SK-N-SH treated with all-trans-retinoic acid at 6 μM for 48 hours (cell line): ENCODE measurements at regions not wholly inside any gene's neighbourhood (a gene's known extent, or its start where the extent isn't known, plus 50 kb on each side); places are given as distances from the start of the nearest gene placed in this dataset.

ENCODE experiments used
- ATAC-seq: fragments of 200-7000 bp; cut with Tn5 transposase; 3 replicates; pipeline ENCODE4 v1.9.1; 2020; ENCODE audit warnings: mild to moderate bottlenecking, moderate library complexity
- ARNTL ChIP-seq: fragments of 450-650 bp; formaldehyde crosslinking; IDR thresholded peaks from 2 replicates; pipeline ENCODE4 v1.5.0; 2020; ENCODE audit warnings: low read depth, mild to moderate bottlenecking, moderate library complexity, borderline replicate concordance
- BACH2 ChIP-seq: fragments of 250-450 bp; sonication (Bioruptor Pico); IDR thresholded peaks from 2 replicates; pipeline ENCODE4 v1.9.0; 2021; ENCODE audit warnings: mild to moderate bottlenecking, borderline replicate concordance
- CREB5 ChIP-seq: fragments of 250-450 bp; sonication (Bioruptor Pico); IDR thresholded peaks from 2 replicates; pipeline ENCODE4 v1.5.1; 2020; ENCODE audit warnings: low read depth, mild to moderate bottlenecking, moderate library complexity
- CSDC2 ChIP-seq: fragments of 250-450 bp; sonication (Bioruptor Pico); IDR thresholded peaks from 2 replicates; pipeline ENCODE4 v1.5.0; 2020; ENCODE audit warnings: mild to moderate bottlenecking, moderate library complexity
- CSRNP3 ChIP-seq: fragments of 250-450 bp; sonication (Bioruptor Pico); IDR thresholded peaks from 2 replicates; pipeline ENCODE4 v1.5.1; 2021; ENCODE audit warnings: mild to moderate bottlenecking, moderate library complexity
- ESRRG ChIP-seq: fragments of 250-450 bp; sonication (Bioruptor Pico); IDR thresholded peaks from 2 replicates; pipeline ENCODE4 v1.6.1; 2021; ENCODE audit warnings: mild to moderate bottlenecking
- GLIS3 ChIP-seq: fragments of 250-450 bp; sonication (Bioruptor Pico); IDR thresholded peaks from 2 replicates; pipeline ENCODE4 v1.5.0; 2020; ENCODE audit warnings: mild to moderate bottlenecking, moderate library complexity
- ISL1 ChIP-seq: fragments of 250-450 bp; sonication (Bioruptor Pico); IDR thresholded peaks from 2 replicates; pipeline ENCODE4 v2.1.2; 2022; ENCODE audit warnings: mild to moderate bottlenecking, moderate library complexity
- OSR1 ChIP-seq: fragments of 250-450 bp; sonication (Bioruptor Pico); IDR thresholded peaks from 2 replicates; pipeline ENCODE4 v1.8.0; 2022; ENCODE audit warnings: moderate library complexity, mild to moderate bottlenecking, inconsistent platforms
- PATZ1 ChIP-seq: fragments of 250-450 bp; sonication (Bioruptor Pico); IDR thresholded peaks from 2 replicates; pipeline ENCODE4 v1.8.0; 2020; ENCODE audit warnings: mild to moderate bottlenecking, moderate library complexity, borderline replicate concordance
- POU6F1 ChIP-seq: fragments of 250-450 bp; sonication (Bioruptor Pico); IDR thresholded peaks from 2 replicates; pipeline ENCODE4 v1.8.0; 2021; ENCODE audit warnings: low read depth, mild to moderate bottlenecking, moderate library complexity, borderline replicate concordance
- PPARA ChIP-seq: fragments of 250-450 bp; sonication (Bioruptor Pico); IDR thresholded peaks from 2 replicates; pipeline ENCODE4 v1.5.0; 2020; ENCODE audit warnings: mild to moderate bottlenecking, borderline replicate concordance
- RARB ChIP-seq: fragments of 250-450 bp; sonication (Bioruptor Pico); IDR thresholded peaks from 2 replicates; pipeline ENCODE4 v1.8.0; 2021; ENCODE audit warnings: mild to moderate bottlenecking, moderate library complexity
- SNAI2 ChIP-seq: fragments of 250-450 bp; sonication (Bioruptor Pico); IDR thresholded peaks from 2 replicates; pipeline ENCODE4 v1.5.0; 2020; ENCODE audit warnings: mild to moderate bottlenecking, moderate library complexity
- TCF4 ChIP-seq: fragments of 250-450 bp; sonication (Bioruptor Pico); IDR thresholded peaks from 2 replicates; pipeline ENCODE4 v1.8.0; 2021; ENCODE audit warnings: mild to moderate bottlenecking, moderate library complexity, borderline replicate concordance
- TSHZ2 ChIP-seq: fragments of 250-450 bp; sonication (Bioruptor Pico); IDR thresholded peaks from 2 replicates; pipeline ENCODE4 v1.5.0; 2020; ENCODE audit warnings: mild to moderate bottlenecking, moderate library complexity
- ZC3H10 ChIP-seq: fragments of 250-450 bp; sonication (Bioruptor Pico); IDR thresholded peaks from 2 replicates; pipeline ENCODE4 v1.5.1; 2021; ENCODE audit warnings: mild to moderate bottlenecking, moderate library complexity
- ZFP3 ChIP-seq: fragments of 250-450 bp; sonication (Bioruptor Pico); IDR thresholded peaks from 2 replicates; pipeline ENCODE4 v1.5.0; 2020; ENCODE audit warnings: mild to moderate bottlenecking, moderate library complexity
- ZFP30 ChIP-seq: fragments of 450-650 bp; formaldehyde crosslinking; IDR thresholded peaks from 2 replicates; pipeline ENCODE4 v1.5.0; 2022; ENCODE audit warnings: mild to moderate bottlenecking, moderate library complexity
- ZNF565 ChIP-seq: fragments of 450-650 bp; formaldehyde crosslinking; conservative IDR thresholded peaks from 2 replicates; pipeline ENCODE4 v1.5.0; 2020; ENCODE audit warnings: low read depth, mild to moderate bottlenecking, moderate library complexity
- ZNF70 ChIP-seq: fragments of 450-650 bp; formaldehyde crosslinking; IDR thresholded peaks from 2 replicates; pipeline ENCODE4 v1.5.0; 2020; ENCODE audit warnings: mild to moderate bottlenecking, moderate library complexity

GRCh38 chr3:176505878-176506621 is 691.2 kb downstream of the TBL1XR1 start:
- ATAC-seq = no peak
- TF ChIP-seq RARB (CRISPR knock-in tag) = no peak
- no peak for TF ChIP-seq ESRRG
- TF ChIP-seq SNAI2 (CRISPR knock-in tag) = no peak
- TF ChIP-seq PPARA (CRISPR knock-in tag) = no peak
- no peak for TF ChIP-seq ZNF565
- TF ChIP-seq GLIS3 (CRISPR knock-in tag) = no peak
- no peak for TF ChIP-seq BACH2 (CRISPR knock-in tag)
- TF ChIP-seq PATZ1 (CRISPR knock-in tag) = no peak
- no peak for TF ChIP-seq CSDC2
- TF ChIP-seq CSRNP3 (CRISPR knock-in tag) = no peak
- TF ChIP-seq POU6F1 (CRISPR knock-in tag) = no peak
- no peak for TF ChIP-seq ZFP3 (CRISPR knock-in tag)
- TF ChIP-seq, all 23 proteins: peak for 0

GRCh38 chr3:176491084-176491483 is 706.2 kb downstream of the TBL1XR1 start:
- TF ChIP-seq ISL1 (CRISPR knock-in tag) = no peak
- no peak for TF ChIP-seq OSR1 (CRISPR knock-in tag)
- no peak for TF ChIP-seq ZNF70
- no peak for TF ChIP-seq ZFP30 (CRISPR knock-in tag)
- no peak for TF ChIP-seq RARB (CRISPR knock-in tag)
- no peak for TF ChIP-seq CSRNP3 (CRISPR knock-in tag)
- no peak for TF ChIP-seq TCF4 (CRISPR knock-in tag)
- TF ChIP-seq ESRRG = no peak
- TF ChIP-seq ZC3H10 (CRISPR knock-in tag) = no peak
- ATAC-seq = no peak

- no peak for ATAC-seq
- TF ChIP-seq ZC3H10 (CRISPR knock-in tag) (no peak), BACH2 (CRISPR knock-in tag) (no peak), ZFP3 (CRISPR knock-in tag) (no peak), ZNF70 (no peak)
Observed at GRCh38 chr3:176490357-176490756, 706.9 kb downstream of the TBL1XR1 start.

- ATAC-seq = no peak
- no peak for TF ChIP-seq ZC3H10 (CRISPR knock-in tag)
- TF ChIP-seq GLIS3 (CRISPR knock-in tag) = no peak
- no peak for TF ChIP-seq CREB5 (CRISPR knock-in tag)
- TF ChIP-seq TSHZ2 (CRISPR knock-in tag) = no peak
- TF ChIP-seq PPARA (CRISPR knock-in tag) = no peak
- TF ChIP-seq ZFP3 (CRISPR knock-in tag) = no peak
- TF ChIP-seq CSRNP3 (CRISPR knock-in tag) = no peak
- no peak for TF ChIP-seq RARB (CRISPR knock-in tag)
- TF ChIP-seq OSR1 (CRISPR knock-in tag) = no peak
- TF ChIP-seq ARNTL (CRISPR knock-in tag) = no peak
- TF ChIP-seq PATZ1 (CRISPR knock-in tag) = no peak
Observed at GRCh38 chr3:176479248-176479647, 718.0 kb downstream of the TBL1XR1 start.
